ENCODE measurements at regions not wholly inside any gene's neighbourhood (a gene's known extent, or its start where the extent isn't known, plus 50 kb on each side); places are given as distances from the start of the nearest gene placed in this dataset.
"Not testable (repeated sequence)": the region's sequence is repeated elsewhere in the genome, so short reads cannot be mapped to it uniquely, and the experiment has no call there.

- DNase-seq = no peak
Observed at GRCh38 chrX:121871122-121871521, 823.7 kb downstream of the GLUD2 start.

- no peak for DNase-seq
Observed at GRCh38 chrX:121876305-121876704, 828.9 kb downstream of the GLUD2 start.

DNA sequence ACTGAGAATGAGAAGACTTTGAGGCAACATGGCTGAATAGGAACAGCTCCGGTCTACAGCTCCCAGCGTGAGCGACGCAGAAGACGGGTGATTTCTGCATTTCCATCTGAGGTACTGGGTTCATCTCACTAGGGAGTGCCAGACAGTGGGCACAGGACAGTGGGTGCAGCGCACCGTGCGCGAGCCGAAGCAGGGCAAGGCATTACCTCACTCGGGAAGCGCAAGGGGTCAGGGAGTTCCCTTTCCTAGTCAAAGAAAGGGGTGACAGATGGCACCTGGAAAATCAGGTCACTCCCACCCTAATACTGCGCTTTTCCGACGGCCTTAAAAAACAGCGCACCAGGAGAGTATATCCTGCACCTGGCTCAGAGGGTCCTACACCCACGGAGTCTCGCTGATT lies 829.9 kb downstream of the GLUD2 start:
- DNase-seq = not testable (repeated sequence)

- DNase-seq = no peak
Observed at GRCh38 chrX:121886557-121886956, 839.1 kb downstream of the GLUD2 start.

DNA sequence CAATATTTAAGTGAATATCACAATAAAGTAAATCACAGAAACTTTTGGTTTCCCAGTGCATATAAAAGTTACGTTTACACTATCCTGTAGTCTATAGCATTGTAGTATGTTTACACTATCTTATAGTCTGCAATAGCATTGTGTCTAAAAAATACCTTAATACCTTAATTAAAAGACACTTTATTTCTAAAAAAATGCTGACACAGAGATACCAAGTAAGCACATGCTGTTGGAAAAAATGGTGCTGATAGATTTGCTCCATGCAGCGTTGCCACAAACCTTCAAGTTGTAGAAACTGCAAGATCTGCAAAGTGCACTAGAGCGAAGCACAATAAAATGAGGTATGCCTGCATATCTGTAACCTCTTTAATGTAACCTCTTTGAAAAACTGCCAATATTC lies 847.3 kb downstream of the GLUD2 start:
- DNase-seq = no peak

DNA sequence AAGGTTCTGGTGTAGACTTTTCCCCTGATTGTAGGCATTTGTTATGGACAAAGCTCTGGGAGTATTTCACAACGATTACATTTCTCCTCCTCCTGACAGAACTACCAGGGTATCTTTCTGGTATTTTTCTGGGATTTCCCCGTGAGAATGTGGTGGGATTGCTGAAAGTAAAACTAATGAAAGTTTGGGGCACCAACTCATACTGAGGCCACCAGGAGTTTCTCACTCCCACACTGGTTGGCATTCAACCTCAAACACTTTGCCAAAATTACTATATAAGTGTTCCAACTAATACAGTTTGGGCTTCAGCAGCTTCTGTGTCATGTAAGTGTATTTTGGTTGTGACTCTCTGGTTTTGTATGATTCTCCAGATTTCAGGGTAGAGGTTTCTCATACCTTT lies 855.1 kb downstream of the GLUD2 start:
- DNase-seq = no peak

- DNase-seq = no peak
Observed at GRCh38 chrX:121903961-121904360, 856.6 kb downstream of the GLUD2 start.

- no peak for DNase-seq
Observed at GRCh38 chrX:121921258-121921657, 873.8 kb downstream of the GLUD2 start.

DNA sequence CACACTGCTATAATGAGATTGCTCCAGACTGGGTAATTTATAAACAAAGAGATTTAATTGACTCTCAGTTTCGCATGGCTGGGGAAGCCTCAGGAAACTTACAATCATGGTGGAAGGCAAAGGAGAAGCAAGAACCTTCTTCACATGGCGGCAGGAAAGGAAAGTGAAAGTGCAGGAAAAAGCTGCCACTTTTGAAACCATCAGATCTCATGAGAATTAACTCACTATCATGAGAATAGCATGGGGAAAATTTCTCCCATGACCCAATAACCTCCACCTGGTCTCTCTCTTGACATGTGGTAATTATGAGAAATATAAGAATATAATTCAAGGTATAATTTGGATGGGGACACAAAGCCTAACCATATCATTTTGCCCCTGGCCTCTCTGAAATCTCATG lies 884.2 kb downstream of the GLUD2 start:
- no peak for DNase-seq

- no peak for DNase-seq
Observed at GRCh38 chrX:121932688-121933087, 885.3 kb downstream of the GLUD2 start.

GRCh38 chrX:121949041-121949760 lies 901.8 kb downstream of the GLUD2 start:
- no peak for DNase-seq

- no peak for DNase-seq
Observed at GRCh38 chrX:121958886-121959285, 911.5 kb downstream of the GLUD2 start.

GRCh38 chrX:121975671-121976070 lies 928.3 kb downstream of the GLUD2 start:
- DNase-seq = no peak

DNA sequence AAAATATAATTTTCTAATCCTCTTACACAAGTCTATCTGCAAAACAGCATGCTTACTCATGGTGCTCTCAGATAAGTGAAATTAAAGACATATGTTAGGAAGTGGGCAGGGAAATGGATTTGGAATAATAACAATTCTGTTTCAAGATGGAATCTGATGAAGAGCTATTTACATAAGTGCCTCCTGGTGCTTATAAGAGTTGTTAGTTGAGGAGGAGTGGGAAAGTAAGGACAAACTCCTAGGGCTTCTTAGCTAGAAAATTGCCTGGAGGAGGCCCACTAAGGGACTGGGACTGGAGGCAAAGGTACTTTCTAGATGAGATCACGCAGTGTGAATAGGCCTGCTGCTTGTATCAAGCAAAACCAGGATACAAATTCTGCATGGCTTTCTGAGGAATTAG lies 939.8 kb downstream of the GLUD2 start:
- DNase-seq = no peak

- DNase-seq = no peak
Observed at GRCh38 chrX:121987835-121988234, 940.4 kb downstream of the GLUD2 start.

DNA sequence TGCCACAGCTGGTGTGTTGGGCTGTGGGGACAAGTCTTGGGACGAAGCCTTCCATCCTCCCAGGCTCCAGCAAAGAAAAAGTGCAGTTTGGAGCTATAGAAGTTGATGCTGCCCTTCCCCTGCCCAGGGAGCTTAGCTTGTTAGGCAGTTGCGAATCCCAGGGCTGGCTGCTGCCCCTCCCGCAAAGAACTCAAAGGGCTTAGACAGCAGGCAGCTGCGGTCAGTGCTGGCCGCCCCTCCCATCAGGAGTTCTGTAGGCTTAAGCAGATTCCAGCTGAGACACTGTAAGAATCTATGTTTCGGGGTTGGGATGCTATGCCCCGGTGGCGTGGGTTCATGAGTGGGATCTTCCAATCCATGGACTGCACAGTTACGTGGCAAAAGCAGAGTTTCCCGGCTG lies 956.7 kb downstream of the GLUD2 start:
- DNase-seq = no peak

- DNase-seq = no peak
Observed at GRCh38 chrX:122026665-122027064, 979.3 kb downstream of the GLUD2 start.

DNA sequence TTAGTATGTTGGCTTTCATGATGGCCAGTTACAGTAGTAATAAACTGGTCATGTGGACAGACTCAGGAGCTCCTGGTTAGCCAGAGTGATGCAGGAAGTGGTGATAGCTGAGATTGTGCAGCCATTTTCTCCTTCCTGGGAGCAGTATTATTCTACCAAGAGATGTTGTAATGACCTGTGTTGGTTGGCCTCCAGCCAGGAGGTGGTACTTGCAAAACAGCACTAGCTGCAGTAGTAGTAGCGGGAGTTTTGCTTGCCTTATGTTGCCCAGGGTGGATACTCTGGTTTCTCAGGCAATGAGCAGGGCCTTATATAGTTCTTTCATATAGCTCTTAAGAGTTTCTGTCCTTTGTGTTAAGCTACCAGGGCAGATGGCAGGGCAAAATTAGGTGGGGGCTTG lies 998.8 kb downstream of the GLUD2 start:
- DNase-seq = no peak

- no peak for DNase-seq
Observed at GRCh38 chrX:122046815-122047214, 999.4 kb downstream of the GLUD2 start.

DNA sequence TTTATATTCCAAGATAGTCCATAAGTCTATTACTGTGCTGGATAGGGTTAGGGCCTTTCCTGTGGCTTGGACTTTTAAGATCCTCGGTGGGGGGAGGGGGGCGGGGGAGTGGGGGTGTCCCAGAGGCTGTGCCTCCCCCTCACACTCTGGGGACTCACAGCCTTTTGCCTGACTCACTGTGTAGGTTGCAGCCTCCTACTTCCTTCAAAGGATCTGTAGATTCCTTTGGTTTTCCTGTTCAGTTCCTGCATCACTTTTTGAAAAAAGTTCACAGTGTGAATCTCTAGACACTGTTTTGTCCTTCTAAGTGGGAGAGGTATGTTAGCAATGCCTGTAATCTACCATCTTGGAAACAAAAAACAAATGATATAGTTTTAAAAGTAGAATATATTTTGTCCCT lies 999.9 kb downstream of the GLUD2 start:
- DNase-seq = no peak

- no peak for DNase-seq
Observed at GRCh38 chrX:122055460-122055859, 1008.0 kb downstream of the GLUD2 start.

DNA sequence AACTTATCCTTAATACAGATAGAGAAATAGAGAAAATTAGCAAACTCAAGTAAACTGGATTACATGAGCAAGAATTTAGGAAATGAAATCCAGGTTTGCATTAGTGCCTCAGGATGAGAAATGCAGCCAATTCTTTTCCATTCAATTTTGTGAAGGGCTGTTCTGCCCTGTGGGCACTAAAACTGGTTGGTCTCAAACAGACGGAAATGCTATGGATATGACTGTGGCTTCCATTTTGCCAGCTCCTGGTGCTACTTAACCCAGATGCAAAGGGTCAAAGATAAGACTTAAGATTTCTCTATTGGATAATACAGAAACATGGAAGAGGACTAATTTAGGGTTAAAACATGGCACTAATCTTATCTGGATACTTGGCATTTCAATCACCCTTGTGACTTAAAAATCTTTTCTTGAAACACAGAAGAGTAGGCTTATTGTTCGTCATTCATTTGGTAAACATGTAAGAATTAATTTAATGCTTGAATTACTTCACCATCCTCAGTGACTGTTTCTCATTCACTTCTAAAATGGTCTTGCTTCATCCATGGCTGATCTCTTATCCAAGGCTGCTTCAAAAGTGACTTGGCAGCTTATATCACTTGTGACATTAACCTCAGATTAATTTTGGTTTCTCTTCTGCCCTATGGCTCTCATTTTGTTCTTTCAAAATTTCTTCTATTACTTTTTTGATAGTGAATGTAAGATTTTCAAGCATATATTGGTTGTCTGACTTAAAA lies 1008.7 kb downstream of the GLUD2 start:
- DNase-seq = no peak

GRCh38 chrX:122076241-122076640 lies 1028.8 kb downstream of the GLUD2 start:
- no peak for DNase-seq

DNA sequence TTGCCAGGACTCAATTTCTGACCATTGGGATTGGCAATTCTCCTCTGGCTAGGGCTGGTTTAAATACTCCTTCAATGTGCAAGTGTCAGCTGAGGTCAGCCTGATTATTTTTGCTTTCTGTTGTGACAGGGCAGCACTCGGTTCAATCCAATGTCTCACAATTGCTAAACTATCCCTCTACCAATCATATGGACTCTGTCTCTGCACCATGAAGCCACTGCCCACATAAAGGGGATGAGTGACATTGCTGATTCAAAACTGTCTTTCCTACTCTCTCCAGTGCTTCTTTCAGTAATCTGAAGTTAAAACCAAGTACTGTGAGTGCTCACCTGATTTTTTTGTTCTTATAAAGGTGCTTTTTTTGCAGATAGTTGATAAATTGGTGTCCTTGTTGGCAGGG lies 1030.7 kb downstream of the GLUD2 start:
- no peak for DNase-seq

DNA sequence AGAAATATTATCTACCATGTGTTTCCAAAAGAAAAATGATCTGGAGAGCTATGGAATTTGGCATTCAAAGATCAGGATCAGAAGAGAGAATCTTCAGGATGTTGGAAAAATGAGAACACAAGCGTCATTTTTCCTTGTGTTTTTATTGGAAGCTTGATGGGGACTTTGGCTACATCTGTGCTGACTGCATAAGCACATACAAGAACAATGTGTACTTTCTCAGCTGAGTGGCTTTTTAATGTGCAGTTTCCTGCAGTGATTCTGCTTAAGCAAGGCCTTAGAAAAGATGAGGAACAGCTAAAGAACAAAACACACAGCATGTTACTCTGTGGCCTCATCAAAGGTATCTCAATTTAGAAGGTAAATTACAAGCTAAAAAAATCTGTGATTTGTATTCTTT lies 1039.9 kb downstream of the GLUD2 start:
- no peak for DNase-seq

Measured in activated naive CD4-positive, alpha-beta T cell treated with anti-CD3 and anti-CD28 coated beads, Interleukin-2, amount 50 U/mL, for 16 hours (primary cell).